ENCODE measurements at regions not wholly inside any gene's neighbourhood (a gene's known extent, or its start where the extent isn't known, plus 50 kb on each side); places are given as distances from the start of the nearest gene placed in this dataset.

DNA sequence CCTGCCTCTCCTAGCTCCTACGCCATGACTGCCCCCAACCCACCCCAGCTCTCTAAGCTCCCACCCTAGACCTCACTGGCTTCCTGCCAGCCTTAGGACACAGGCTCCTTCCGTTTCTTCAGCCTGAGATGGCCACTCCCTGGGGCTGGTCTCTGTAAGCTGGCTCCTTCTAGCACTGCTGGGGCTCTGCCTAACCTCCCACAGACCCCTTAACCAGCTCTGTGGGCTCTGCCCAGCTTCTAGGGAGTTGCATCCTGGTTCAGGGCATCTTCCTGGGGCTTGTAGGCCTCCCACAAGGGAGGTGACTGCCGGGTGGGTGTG, 478.6 kb upstream of the KLF6 start:
- no peak overlapping the region for H3K27ac Mint-ChIP-seq
- H3K27me3 Mint-ChIP-seq (ENCODE audit: low read depth), result no peaks in the 10 kb centered on the region
- ATAC-seq (no peak), DNase-seq (ENCODE audit: low spot score) (no peak)
- TF ChIP-seq ZNF396 (CRISPR knock-in tag; IDR thresholded peaks at IDR 0.05; ENCODE audit: borderline replicate concordance) (no peak), ETV6 (CRISPR knock-in tag; IDR thresholded peaks at IDR 0.05) (no peak), TCF7 (CRISPR knock-in tag; IDR thresholded peaks at IDR 0.05; ENCODE audit: low read depth) (no peak), ZNF416 (CRISPR knock-in tag; IDR thresholded peaks at IDR 0.05) (no peak), FOXJ3 (CRISPR knock-in tag; IDR thresholded peaks at IDR 0.05; ENCODE audit: borderline replicate concordance) (no peak), FOXK1 (CRISPR knock-in tag; IDR thresholded peaks at IDR 0.05) (no peak), ZNF423 (CRISPR knock-in tag; IDR thresholded peaks at IDR 0.05) (no peak), CREM (CRISPR knock-in tag; IDR thresholded peaks at IDR 0.05) (no peak), NR3C1 (CRISPR knock-in tag; conservative IDR thresholded peaks at IDR 0.05; ENCODE audit: low read depth) (no peak), JAZF1 (CRISPR knock-in tag; IDR thresholded peaks at IDR 0.05) (no peak), FOXP1 (CRISPR knock-in tag; IDR thresholded peaks at IDR 0.05; ENCODE audit: borderline replicate concordance) (no peak), ESRRA (CRISPR knock-in tag; IDR thresholded peaks at IDR 0.05; ENCODE audit: borderline replicate concordance) (no peak), ZNF219 (CRISPR knock-in tag; IDR thresholded peaks at IDR 0.05; ENCODE audit: borderline replicate concordance) (no peak)
- TF ChIP-seq, protein P1, sequence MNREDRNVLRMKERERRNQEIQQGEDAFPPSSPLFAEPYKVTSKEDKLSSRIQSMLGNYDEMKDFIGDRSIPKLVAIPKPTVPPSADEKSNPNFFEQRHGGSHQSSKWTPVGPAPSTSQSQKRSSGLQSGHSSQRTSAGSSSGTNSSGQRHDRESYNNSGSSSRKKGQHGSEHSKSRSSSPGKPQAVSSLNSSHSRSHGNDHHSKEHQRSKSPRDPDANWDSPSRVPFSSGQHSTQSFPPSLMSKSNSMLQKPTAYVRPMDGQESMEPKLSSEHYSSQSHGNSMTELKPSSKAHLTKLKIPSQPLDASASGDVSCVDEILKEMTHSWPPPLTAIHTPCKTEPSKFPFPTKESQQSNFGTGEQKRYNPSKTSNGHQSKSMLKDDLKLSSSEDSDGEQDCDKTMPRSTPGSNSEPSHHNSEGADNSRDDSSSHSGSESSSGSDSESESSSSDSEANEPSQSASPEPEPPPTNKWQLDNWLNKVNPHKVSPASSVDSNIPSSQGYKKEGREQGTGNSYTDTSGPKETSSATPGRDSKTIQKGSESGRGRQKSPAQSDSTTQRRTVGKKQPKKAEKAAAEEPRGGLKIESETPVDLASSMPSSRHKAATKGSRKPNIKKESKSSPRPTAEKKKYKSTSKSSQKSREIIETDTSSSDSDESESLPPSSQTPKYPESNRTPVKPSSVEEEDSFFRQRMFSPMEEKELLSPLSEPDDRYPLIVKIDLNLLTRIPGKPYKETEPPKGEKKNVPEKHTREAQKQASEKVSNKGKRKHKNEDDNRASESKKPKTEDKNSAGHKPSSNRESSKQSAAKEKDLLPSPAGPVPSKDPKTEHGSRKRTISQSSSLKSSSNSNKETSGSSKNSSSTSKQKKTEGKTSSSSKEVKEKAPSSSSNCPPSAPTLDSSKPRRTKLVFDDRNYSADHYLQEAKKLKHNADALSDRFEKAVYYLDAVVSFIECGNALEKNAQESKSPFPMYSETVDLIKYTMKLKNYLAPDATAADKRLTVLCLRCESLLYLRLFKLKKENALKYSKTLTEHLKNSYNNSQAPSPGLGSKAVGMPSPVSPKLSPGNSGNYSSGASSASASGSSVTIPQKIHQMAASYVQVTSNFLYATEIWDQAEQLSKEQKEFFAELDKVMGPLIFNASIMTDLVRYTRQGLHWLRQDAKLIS (CRISPR knock-in tag; IDR thresholded peaks at IDR 0.05; ENCODE audit: borderline replicate concordance), result no peak
- TF ChIP-seq, protein P2, sequence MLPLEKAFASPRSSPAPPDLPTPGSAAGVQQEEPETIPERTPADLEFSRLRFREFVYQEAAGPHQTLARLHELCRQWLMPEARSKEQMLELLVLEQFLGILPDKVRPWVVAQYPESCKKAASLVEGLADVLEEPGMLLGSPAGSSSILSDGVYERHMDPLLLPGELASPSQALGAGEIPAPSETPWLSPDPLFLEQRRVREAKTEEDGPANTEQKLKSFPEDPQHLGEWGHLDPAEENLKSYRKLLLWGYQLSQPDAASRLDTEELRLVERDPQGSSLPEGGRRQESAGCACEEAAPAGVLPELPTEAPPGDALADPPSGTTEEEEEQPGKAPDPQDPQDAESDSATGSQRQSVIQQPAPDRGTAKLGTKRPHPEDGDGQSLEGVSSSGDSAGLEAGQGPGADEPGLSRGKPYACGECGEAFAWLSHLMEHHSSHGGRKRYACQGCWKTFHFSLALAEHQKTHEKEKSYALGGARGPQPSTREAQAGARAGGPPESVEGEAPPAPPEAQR (CRISPR knock-in tag; IDR thresholded peaks at IDR 0.05), result no peak
- TF ChIP-seq, protein P3, sequence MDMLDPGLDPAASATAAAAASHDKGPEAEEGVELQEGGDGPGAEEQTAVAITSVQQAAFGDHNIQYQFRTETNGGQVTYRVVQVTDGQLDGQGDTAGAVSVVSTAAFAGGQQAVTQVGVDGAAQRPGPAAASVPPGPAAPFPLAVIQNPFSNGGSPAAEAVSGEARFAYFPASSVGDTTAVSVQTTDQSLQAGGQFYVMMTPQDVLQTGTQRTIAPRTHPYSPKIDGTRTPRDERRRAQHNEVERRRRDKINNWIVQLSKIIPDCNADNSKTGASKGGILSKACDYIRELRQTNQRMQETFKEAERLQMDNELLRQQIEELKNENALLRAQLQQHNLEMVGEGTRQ (CRISPR knock-in tag; IDR thresholded peaks at IDR 0.05), result no peak
- TF ChIP-seq, protein P4, sequence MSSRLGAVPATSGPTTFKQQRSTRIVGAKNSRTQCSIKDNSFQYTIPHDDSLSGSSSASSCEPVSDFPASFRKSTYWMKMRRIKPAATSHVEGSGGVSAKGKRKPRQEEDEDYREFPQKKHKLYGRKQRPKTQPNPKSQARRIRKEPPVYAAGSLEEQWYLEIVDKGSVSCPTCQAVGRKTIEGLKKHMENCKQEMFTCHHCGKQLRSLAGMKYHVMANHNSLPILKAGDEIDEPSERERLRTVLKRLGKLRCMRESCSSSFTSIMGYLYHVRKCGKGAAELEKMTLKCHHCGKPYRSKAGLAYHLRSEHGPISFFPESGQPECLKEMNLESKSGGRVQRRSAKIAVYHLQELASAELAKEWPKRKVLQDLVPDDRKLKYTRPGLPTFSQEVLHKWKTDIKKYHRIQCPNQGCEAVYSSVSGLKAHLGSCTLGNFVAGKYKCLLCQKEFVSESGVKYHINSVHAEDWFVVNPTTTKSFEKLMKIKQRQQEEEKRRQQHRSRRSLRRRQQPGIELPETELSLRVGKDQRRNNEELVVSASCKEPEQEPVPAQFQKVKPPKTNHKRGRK (CRISPR knock-in tag; IDR thresholded peaks at IDR 0.05; ENCODE audit: borderline replicate concordance), result no peak
- TF ChIP-seq, protein P5, sequence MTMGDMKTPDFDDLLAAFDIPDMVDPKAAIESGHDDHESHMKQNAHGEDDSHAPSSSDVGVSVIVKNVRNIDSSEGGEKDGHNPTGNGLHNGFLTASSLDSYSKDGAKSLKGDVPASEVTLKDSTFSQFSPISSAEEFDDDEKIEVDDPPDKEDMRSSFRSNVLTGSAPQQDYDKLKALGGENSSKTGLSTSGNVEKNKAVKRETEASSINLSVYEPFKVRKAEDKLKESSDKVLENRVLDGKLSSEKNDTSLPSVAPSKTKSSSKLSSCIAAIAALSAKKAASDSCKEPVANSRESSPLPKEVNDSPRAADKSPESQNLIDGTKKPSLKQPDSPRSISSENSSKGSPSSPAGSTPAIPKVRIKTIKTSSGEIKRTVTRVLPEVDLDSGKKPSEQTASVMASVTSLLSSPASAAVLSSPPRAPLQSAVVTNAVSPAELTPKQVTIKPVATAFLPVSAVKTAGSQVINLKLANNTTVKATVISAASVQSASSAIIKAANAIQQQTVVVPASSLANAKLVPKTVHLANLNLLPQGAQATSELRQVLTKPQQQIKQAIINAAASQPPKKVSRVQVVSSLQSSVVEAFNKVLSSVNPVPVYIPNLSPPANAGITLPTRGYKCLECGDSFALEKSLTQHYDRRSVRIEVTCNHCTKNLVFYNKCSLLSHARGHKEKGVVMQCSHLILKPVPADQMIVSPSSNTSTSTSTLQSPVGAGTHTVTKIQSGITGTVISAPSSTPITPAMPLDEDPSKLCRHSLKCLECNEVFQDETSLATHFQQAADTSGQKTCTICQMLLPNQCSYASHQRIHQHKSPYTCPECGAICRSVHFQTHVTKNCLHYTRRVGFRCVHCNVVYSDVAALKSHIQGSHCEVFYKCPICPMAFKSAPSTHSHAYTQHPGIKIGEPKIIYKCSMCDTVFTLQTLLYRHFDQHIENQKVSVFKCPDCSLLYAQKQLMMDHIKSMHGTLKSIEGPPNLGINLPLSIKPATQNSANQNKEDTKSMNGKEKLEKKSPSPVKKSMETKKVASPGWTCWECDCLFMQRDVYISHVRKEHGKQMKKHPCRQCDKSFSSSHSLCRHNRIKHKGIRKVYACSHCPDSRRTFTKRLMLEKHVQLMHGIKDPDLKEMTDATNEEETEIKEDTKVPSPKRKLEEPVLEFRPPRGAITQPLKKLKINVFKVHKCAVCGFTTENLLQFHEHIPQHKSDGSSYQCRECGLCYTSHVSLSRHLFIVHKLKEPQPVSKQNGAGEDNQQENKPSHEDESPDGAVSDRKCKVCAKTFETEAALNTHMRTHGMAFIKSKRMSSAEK (CRISPR knock-in tag; IDR thresholded peaks at IDR 0.05; ENCODE audit: borderline replicate concordance), result no peak
- TF ChIP-seq, protein P6, sequence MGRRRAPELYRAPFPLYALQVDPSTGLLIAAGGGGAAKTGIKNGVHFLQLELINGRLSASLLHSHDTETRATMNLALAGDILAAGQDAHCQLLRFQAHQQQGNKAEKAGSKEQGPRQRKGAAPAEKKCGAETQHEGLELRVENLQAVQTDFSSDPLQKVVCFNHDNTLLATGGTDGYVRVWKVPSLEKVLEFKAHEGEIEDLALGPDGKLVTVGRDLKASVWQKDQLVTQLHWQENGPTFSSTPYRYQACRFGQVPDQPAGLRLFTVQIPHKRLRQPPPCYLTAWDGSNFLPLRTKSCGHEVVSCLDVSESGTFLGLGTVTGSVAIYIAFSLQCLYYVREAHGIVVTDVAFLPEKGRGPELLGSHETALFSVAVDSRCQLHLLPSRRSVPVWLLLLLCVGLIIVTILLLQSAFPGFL (CRISPR knock-in tag; IDR thresholded peaks at IDR 0.05; ENCODE audit: borderline replicate concordance), result no peak
- H3K36me3 Mint-ChIP-seq, result peaks cover 3% of the 10 kb centered on the region; the same call in 1 of the 2 replicates
- H3K9me3 Mint-ChIP-seq, result peaks cover 7% of the 10 kb centered on the region
- H3K4me3 Mint-ChIP-seq, result no peak overlapping the region
- ChIA-PET CTCF (no interaction called here), POLR2A (no interaction called here)
- H3K4me1 Mint-ChIP-seq, result no peaks in the 10 kb centered on the region
